ENCODE measurements at regions not wholly inside any gene's neighbourhood (a gene's known extent, or its start where the extent isn't known, plus 50 kb on each side); places are given as distances from the start of the nearest gene placed in this dataset.
A peak's percentile ranks its signal among the peaks of the same experiment; 100 is the strongest.

GRCh38 chr20:57844626-57845596 is 135.1 kb upstream of the PMEPA1 start:
- H2BK5ac ChIP-seq (ENCODE audit: low read depth, low read length) = no peak overlapping the region

More at GRCh38 chr20:57844626-57845596, 135.1 kb upstream of the PMEPA1 start:
- Histone ChIP-seq H2BK12ac (ENCODE audit: low read depth, low read length) (0 out of 2 replicates have a peak overlapping the region, but pooled peaks have one; percentile 9), H3K9ac (replicated peaks in 1 of 4; ENCODE audit: extremely low read depth in 1 of 4, low read depth in 3 of 4, low read length in 3 of 4) (no peak overlapping the region), H3K14ac (ENCODE audit: insufficient read length) (no peak overlapping the region), H3K4me2 (ENCODE audit: insufficient read depth in 1 of 2, low read depth in 2 of 2, low read length in 2 of 2) (no peak overlapping the region), H3K4ac (replicated peaks; ENCODE audit: insufficient read length, low read depth, low read length) (no peak overlapping the region), H2AK5ac (ENCODE audit: low read depth, low read length) (0 out of 2 replicates have a peak overlapping the region, but pooled peaks have one; percentile 65), H3K79me2 (ENCODE audit: control insufficient read depth in 1 of 2, insufficient read depth in 2 of 2, low read length in 2 of 2) (no peaks in the 10 kb centered on the region), H4K20me1 (replicated peaks in 1 of 2; ENCODE audit: control insufficient read depth in 1 of 2, insufficient read depth in 2 of 2, low read length in 2 of 2) (no peaks in the 10 kb centered on the region), H3K18ac (ENCODE audit: extremely low read depth, low read length) (no peak overlapping the region), H2BK20ac (ENCODE audit: low read length) (no peak overlapping the region), H2AFZ (ENCODE audit: low read length) (no peak overlapping the region), H3K36me3 (ENCODE audit: control insufficient read depth in 2 of 4, insufficient read depth in 4 of 4, low read length in 3 of 4) (no peaks in the 10 kb centered on the region), H3K4me3 (ENCODE audit: extremely low read depth in 1 of 4, insufficient read depth in 2 of 4, low read depth in 3 of 4, low read length in 4 of 4) (no peak overlapping the region), H2BK15ac (ENCODE audit: low read length) (no peak overlapping the region), H3K4me1 (replicated peaks in 1 of 4; ENCODE audit: control insufficient read depth in 3 of 4, insufficient read depth in 4 of 4, low read length in 3 of 4) (no peaks in the 10 kb centered on the region; a peak in 1 of 7 replicates), H3K27ac (ENCODE audit: low read depth, low read length) (no peak overlapping the region), H3K9me3 (ENCODE audit: insufficient read depth in 2 of 2, low read depth in 1 of 2, low read length in 1 of 2) (no peaks in the 10 kb centered on the region), H3K23me2 (ENCODE audit: low read depth, low read length) (no peaks in the 10 kb centered on the region; the same call in 1 of the 2 replicates), H2BK120ac (replicated peaks; ENCODE audit: low read depth, low read length) (no peak overlapping the region), H4K5ac (ENCODE audit: insufficient read length, low read depth, low read length) (no peak overlapping the region), H3K56ac (replicated peaks; ENCODE audit: insufficient read length, low read depth, low read length) (no peak overlapping the region), H3K23ac (ENCODE audit: insufficient read length) (no peak overlapping the region), H3K79me1 (ENCODE audit: low read depth, low read length) (no peaks in the 10 kb centered on the region), H3K27me3 (replicated peaks in 1 of 4; ENCODE audit: control insufficient read depth in 3 of 4, extremely low read depth in 1 of 4, insufficient read depth in 3 of 4, low read length in 3 of 4) (no peaks in the 10 kb centered on the region), H4K91ac (replicated peaks; ENCODE audit: insufficient read length, low read length) (no peak overlapping the region), H4K8ac (ENCODE audit: extremely low read depth, insufficient read depth, low read length) (no peak overlapping the region; the same call in 1 of the 2 replicates)
- DNase-seq (ENCODE audit: low read depth in 1 of 2, low spot score in 2 of 2) (no peak), FAIRE-seq (no peak)
- POLR2A ChIA-PET (ENCODE audit: partially characterized antibody) = interaction anchor here (1.0 kb wide), 1 partner anchor 74 kb away, joined by 3 read pairs; no protein-coding TSS in a partner anchor
- 86% methylated on average over 8 of the region's 10 CpGs; no CpG with 5 or more reads in 1 of the 2 experiments for WGBS, 2 experiments (ENCODE audit: extremely low coverage in 1 of 2, insufficient coverage in 1 of 2, insufficient read length in 1 of 2, insufficient replicate concordance in 2 of 2, low coverage in 1 of 2, low lambda C conversion rate in 2 of 2, missing lambda C conversion rate in 1 of 2)
- TF ChIP-seq CBX8 (IDR thresholded peaks at IDR 0.05; ENCODE audit: borderline replicate concordance, low read depth, low read length) (no peak), USF2 (IDR thresholded peaks at IDR 0.05; ENCODE audit: low read length) (no peak), RNF2 (IDR thresholded peaks at IDR 0.05; ENCODE audit: borderline replicate concordance, low read depth, low read length, missing control alignments, poor library complexity, severe bottlenecking) (no peak), CREB1 (IDR thresholded peaks at IDR 0.05) (no peak), CHD2 (IDR thresholded peaks at IDR 0.05; ENCODE audit: low read length) (no peak), SRF (IDR thresholded peaks at IDR 0.05; ENCODE audit: low read depth, low read length) (no peak)
- CTCF ChIA-PET (ENCODE audit: partially characterized antibody) = interaction anchor here (0.8 to 1.8 kb wide), 3 partner anchors 54 to 242 kb away, joined by 3 to 7 read pairs (median 6); no protein-coding TSS in a partner anchor

All from H1 (cell line).